Upper lobe of left lung (tissue), 4 donors: ENCODE measurements at regions not wholly inside any gene's neighbourhood (a gene's known extent, or its start where the extent isn't known, plus 50 kb on each side); places are given as distances from the start of the nearest gene placed in this dataset.

Source experiments
- EP300 ChIP-seq, 4 donors: sonication (generic); formaldehyde crosslinking; IDR thresholded peaks; one replicate each; pipeline ENCODE4 v1.5.1; 2017; ENCODE audit warnings: antibody characterized with exemption in 4 of 4, control low read depth in 2 of 4
- POLR2A ChIP-seq, 4 donors: fragments of 450-650 bp; IDR thresholded peaks; one replicate each; pipeline ENCODE4 v1.5.1; 2016 to 2017; ENCODE audit warnings: antibody characterized with exemption in 4 of 4, mild to moderate bottlenecking in 2 of 4
- POLR2AphosphoS5 ChIP-seq, 2 donors: sonication (generic); formaldehyde crosslinking; IDR thresholded peaks; one replicate each; pipeline ENCODE4 v1.5.1; 2017; ENCODE audit warnings: antibody characterized with exemption in 2 of 2
- TF ChIP-seq, protein P1 (sequence below), 6 experiments: fragments of 450-650 bp in 4 of 6; fragments of 200-600 bp in 2 of 6; sonication (generic) in 2 of 6; IDR thresholded peaks; one replicate each; pipeline ENCODE4 v1.5.1; 2016 to 2019; ENCODE audit warnings: antibody characterized with exemption in 6 of 6

- TF ChIP-seq, protein P1, sequence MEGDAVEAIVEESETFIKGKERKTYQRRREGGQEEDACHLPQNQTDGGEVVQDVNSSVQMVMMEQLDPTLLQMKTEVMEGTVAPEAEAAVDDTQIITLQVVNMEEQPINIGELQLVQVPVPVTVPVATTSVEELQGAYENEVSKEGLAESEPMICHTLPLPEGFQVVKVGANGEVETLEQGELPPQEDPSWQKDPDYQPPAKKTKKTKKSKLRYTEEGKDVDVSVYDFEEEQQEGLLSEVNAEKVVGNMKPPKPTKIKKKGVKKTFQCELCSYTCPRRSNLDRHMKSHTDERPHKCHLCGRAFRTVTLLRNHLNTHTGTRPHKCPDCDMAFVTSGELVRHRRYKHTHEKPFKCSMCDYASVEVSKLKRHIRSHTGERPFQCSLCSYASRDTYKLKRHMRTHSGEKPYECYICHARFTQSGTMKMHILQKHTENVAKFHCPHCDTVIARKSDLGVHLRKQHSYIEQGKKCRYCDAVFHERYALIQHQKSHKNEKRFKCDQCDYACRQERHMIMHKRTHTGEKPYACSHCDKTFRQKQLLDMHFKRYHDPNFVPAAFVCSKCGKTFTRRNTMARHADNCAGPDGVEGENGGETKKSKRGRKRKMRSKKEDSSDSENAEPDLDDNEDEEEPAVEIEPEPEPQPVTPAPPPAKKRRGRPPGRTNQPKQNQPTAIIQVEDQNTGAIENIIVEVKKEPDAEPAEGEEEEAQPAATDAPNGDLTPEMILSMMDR (IDR thresholded peaks at IDR 0.05), result no peak
- no peak for TF ChIP-seq POLR2A (IDR thresholded peaks at IDR 0.05)
- no peak for TF ChIP-seq EP300 (IDR thresholded peaks at IDR 0.05)
- no peak for TF ChIP-seq POLR2AphosphoS5 (IDR thresholded peaks at IDR 0.05)
Observed at GRCh38 chr1:58157256-58157655, 389.3 kb downstream of the OMA1 start.
